HuH-7 (cell line): ENCODE measurements at regions not wholly inside any gene's neighbourhood (a gene's known extent, or its start where the extent isn't known, plus 50 kb on each side); places are given as distances from the start of the nearest gene placed in this dataset.

Source experiments
- DNase-seq: peaks from one replicate; pipeline ENCODE4 v3.0.0; 2011; ENCODE audit warnings: low spot score

GRCh38 chr1:50295566-50295965, 127.7 kb downstream of the DMRTA2 start:
- DNase-seq = no peak

- no peak for DNase-seq
These were observed 131.0 kb downstream of the DMRTA2 start for GRCh38 chr1:50292276-50292675.

- no peak for DNase-seq
These were observed 133.7 kb downstream of the DMRTA2 start for GRCh38 chr1:50289495-50289894.

GRCh38 chr1:50285994-50286393, 137.2 kb downstream of the DMRTA2 start:
- DNase-seq = peak; percentile 10

GRCh38 chr1:50279622-50280330, 143.5 kb downstream of the DMRTA2 start:
- DNase-seq = peak; percentile 40

GRCh38 chr1:50278961-50279360, 144.3 kb downstream of the DMRTA2 start:
- no peak for DNase-seq

GRCh38 chr1:50278410-50278809, 144.8 kb downstream of the DMRTA2 start:
- DNase-seq = no peak

GRCh38 chr1:50275566-50275965, 147.7 kb downstream of the DMRTA2 start:
- no peak for DNase-seq

- no peak for DNase-seq
These were observed 150.3 kb downstream of the DMRTA2 start for GRCh38 chr1:50272912-50273311.

GRCh38 chr1:50271968-50272578, 151.2 kb downstream of the DMRTA2 start:
- peak; percentile 48 for DNase-seq

- no peak for DNase-seq
These were observed 151.9 kb downstream of the DMRTA2 start for GRCh38 chr1:50271337-50271736.

GRCh38 chr1:50270926-50271325, 152.3 kb downstream of the DMRTA2 start:
- DNase-seq = no peak

- peak; percentile 31 for DNase-seq
These were observed 155.2 kb downstream of the DMRTA2 start for GRCh38 chr1:50268049-50268448.

- no peak for DNase-seq
These were observed 156.7 kb downstream of the DMRTA2 start for GRCh38 chr1:50266509-50266908.

GRCh38 chr1:50265790-50266314, 157.1 kb downstream of the ELAVL4 start:
- DNase-seq = no peak

GRCh38 chr1:50264590-50264989, 155.9 kb downstream of the ELAVL4 start:
- DNase-seq = no peak

- DNase-seq = no peak
These were observed 153.7 kb downstream of the ELAVL4 start for GRCh38 chr1:50262436-50262835.

- DNase-seq = no peak
These were observed 153.2 kb downstream of the ELAVL4 start for GRCh38 chr1:50261951-50262350.

- DNase-seq = no peak
These were observed 149.4 kb downstream of the ELAVL4 start for GRCh38 chr1:50257940-50258685.

- DNase-seq = no peak
These were observed 148.3 kb downstream of the ELAVL4 start for GRCh38 chr1:50257029-50257428.
